ENCODE measurements at regions not wholly inside any gene's neighbourhood (a gene's known extent, or its start where the extent isn't known, plus 50 kb on each side); places are given as distances from the start of the nearest gene placed in this dataset.
A peak's percentile ranks its signal among the peaks of the same experiment; 100 is the strongest.

DNA sequence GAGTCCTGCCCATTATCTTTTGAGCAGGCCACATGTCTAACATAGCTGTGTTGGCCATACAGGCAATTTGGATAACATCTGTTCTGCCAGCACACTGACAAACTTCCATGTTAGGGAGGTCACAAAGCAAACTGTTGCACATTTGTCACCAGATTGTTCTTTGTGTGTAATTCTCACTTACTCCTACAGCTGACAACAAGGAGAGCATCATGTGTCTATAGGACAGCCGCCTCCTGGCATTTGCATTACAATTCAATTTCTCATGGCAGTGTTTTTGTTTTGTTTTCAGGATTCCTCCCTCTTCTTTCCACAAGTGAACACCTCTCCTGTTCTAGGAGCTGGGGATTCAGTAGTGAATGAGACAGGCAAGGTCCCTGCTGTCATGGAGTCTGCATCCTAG lies 94.3 kb upstream of the LEF1 start:
- POLR2A ChIA-PET: no interaction called here
- Histone ChIP-seq H2AFZ (ENCODE audit: low read depth) (no peak overlapping the region), H3F3A (replicated peaks; ENCODE audit: insufficient read depth) (no peaks in the 10 kb centered on the region), H4K20me1 (ENCODE audit: insufficient read depth) (no peaks in the 10 kb centered on the region), H3K4me1 (ENCODE audit: control insufficient read depth in 1 of 2, insufficient read depth in 2 of 2, low read depth in 1 of 2, low read length in 1 of 2) (no peaks in the 10 kb centered on the region), H3K9me2 (no peaks in the 10 kb centered on the region), H3K4me2 (no peak overlapping the region), H3K79me2 (ENCODE audit: insufficient read depth) (no peaks in the 10 kb centered on the region), H3K9me3 (no peaks in the 10 kb centered on the region), H3K27me3 (ENCODE audit: insufficient read depth) (no peaks in the 10 kb centered on the region), H3K27ac (ENCODE audit: low read depth in 2 of 2, low read length in 1 of 2) (no peak overlapping the region), H3K4me3 (ENCODE audit: low read depth in 2 of 2, low read length in 1 of 2) (no peak overlapping the region), H3K9ac (no peak overlapping the region), H3K36me3 (replicated peaks in 1 of 2; ENCODE audit: control insufficient read depth in 1 of 2, insufficient read depth in 2 of 2, low read length in 1 of 2) (no peaks in the 10 kb centered on the region)
- DNase-seq: no peak
- WGBS (ENCODE audit: low lambda C conversion rate): 11% methylated on average over 1 of the region's 1 CpG
- no peak for TF ChIP-seq CHD2 (IDR thresholded peaks at IDR 0.05; ENCODE audit: low read length, partially characterized antibody)
- TF ChIP-seq POLR2AphosphoS5 (IDR thresholded peaks at IDR 0.05; ENCODE audit: low read depth, low read length): no peak
- TF ChIP-seq, protein P1, sequence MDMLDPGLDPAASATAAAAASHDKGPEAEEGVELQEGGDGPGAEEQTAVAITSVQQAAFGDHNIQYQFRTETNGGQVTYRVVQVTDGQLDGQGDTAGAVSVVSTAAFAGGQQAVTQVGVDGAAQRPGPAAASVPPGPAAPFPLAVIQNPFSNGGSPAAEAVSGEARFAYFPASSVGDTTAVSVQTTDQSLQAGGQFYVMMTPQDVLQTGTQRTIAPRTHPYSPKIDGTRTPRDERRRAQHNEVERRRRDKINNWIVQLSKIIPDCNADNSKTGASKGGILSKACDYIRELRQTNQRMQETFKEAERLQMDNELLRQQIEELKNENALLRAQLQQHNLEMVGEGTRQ (IDR thresholded peaks at IDR 0.05; ENCODE audit: borderline replicate concordance, low read depth, low read length): no peak
- CTCF ChIA-PET: no interaction called here

DNA sequence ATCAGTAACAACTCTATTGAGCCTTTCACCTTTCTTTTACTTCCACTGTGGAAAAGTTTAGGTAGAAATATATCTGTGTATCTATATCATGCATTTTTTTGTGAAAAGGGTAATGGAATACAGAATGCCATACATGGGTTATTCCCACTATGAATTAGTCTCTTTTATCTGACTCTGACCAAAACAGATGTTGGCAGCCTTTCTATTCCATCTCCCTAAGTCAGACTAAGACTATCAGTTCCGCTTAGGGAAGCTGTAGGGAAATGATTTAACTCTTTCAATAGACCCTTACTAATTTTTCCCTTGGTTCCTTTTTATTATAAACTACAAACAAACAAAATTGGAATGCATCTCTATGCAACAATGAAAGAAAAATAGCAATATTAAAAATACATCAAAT lies 92.3 kb upstream of the LEF1 start:
- Histone ChIP-seq H3K4me2 (no peak overlapping the region), H3K9ac (no peak overlapping the region), H3K27me3 (ENCODE audit: insufficient read depth) (no peaks in the 10 kb centered on the region), H3K4me1 (ENCODE audit: control insufficient read depth in 1 of 2, insufficient read depth in 2 of 2, low read depth in 1 of 2, low read length in 1 of 2) (no peaks in the 10 kb centered on the region), H3K27ac (ENCODE audit: low read depth in 2 of 2, low read length in 1 of 2) (no peak overlapping the region), H3K4me3 (ENCODE audit: low read depth in 2 of 2, low read length in 1 of 2) (no peak overlapping the region), H4K20me1 (ENCODE audit: insufficient read depth) (no peaks in the 10 kb centered on the region), H3K9me3 (no peaks in the 10 kb centered on the region), H3F3A (replicated peaks; ENCODE audit: insufficient read depth) (no peaks in the 10 kb centered on the region), H2AFZ (ENCODE audit: low read depth) (no peak overlapping the region), H3K36me3 (replicated peaks in 1 of 2; ENCODE audit: control insufficient read depth in 1 of 2, insufficient read depth in 2 of 2, low read length in 1 of 2) (no peaks in the 10 kb centered on the region), H3K9me2 (no peaks in the 10 kb centered on the region), H3K79me2 (ENCODE audit: insufficient read depth) (no peaks in the 10 kb centered on the region)
- 0% methylated on average over 1 of the region's 1 CpG for WGBS (ENCODE audit: low lambda C conversion rate)
- ChIA-PET CTCF (no interaction called here), POLR2A (no interaction called here)
- no peak for TF ChIP-seq RCOR1 (IDR thresholded peaks at IDR 0.05; ENCODE audit: low read length)
- TF ChIP-seq, protein P2, sequence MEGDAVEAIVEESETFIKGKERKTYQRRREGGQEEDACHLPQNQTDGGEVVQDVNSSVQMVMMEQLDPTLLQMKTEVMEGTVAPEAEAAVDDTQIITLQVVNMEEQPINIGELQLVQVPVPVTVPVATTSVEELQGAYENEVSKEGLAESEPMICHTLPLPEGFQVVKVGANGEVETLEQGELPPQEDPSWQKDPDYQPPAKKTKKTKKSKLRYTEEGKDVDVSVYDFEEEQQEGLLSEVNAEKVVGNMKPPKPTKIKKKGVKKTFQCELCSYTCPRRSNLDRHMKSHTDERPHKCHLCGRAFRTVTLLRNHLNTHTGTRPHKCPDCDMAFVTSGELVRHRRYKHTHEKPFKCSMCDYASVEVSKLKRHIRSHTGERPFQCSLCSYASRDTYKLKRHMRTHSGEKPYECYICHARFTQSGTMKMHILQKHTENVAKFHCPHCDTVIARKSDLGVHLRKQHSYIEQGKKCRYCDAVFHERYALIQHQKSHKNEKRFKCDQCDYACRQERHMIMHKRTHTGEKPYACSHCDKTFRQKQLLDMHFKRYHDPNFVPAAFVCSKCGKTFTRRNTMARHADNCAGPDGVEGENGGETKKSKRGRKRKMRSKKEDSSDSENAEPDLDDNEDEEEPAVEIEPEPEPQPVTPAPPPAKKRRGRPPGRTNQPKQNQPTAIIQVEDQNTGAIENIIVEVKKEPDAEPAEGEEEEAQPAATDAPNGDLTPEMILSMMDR (IDR thresholded peaks at IDR 0.05): no peak
- TF ChIP-seq, protein P3, sequence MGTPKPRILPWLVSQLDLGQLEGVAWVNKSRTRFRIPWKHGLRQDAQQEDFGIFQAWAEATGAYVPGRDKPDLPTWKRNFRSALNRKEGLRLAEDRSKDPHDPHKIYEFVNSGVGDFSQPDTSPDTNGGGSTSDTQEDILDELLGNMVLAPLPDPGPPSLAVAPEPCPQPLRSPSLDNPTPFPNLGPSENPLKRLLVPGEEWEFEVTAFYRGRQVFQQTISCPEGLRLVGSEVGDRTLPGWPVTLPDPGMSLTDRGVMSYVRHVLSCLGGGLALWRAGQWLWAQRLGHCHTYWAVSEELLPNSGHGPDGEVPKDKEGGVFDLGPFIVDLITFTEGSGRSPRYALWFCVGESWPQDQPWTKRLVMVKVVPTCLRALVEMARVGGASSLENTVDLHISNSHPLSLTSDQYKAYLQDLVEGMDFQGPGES (IDR thresholded peaks at IDR 0.05; ENCODE audit: low read depth, low read length): no peak
- TF ChIP-seq, protein P1 (IDR thresholded peaks at IDR 0.05; ENCODE audit: borderline replicate concordance, low read depth, low read length): no peak
- no peak for TF ChIP-seq FOXJ3 (CRISPR knock-in tag; IDR thresholded peaks at IDR 0.05)
- no peak for TF ChIP-seq RAD21 (IDR thresholded peaks at IDR 0.05; ENCODE audit: low read length)
- no peak for TF ChIP-seq TEAD4 (IDR thresholded peaks at IDR 0.05; ENCODE audit: borderline replicate concordance, insufficient read depth)
- no peak for TF ChIP-seq ELF1 (IDR thresholded peaks at IDR 0.05)
- no peak for TF ChIP-seq YY1 (IDR thresholded peaks at IDR 0.05; ENCODE audit: low read depth)
- TF ChIP-seq, protein P4, sequence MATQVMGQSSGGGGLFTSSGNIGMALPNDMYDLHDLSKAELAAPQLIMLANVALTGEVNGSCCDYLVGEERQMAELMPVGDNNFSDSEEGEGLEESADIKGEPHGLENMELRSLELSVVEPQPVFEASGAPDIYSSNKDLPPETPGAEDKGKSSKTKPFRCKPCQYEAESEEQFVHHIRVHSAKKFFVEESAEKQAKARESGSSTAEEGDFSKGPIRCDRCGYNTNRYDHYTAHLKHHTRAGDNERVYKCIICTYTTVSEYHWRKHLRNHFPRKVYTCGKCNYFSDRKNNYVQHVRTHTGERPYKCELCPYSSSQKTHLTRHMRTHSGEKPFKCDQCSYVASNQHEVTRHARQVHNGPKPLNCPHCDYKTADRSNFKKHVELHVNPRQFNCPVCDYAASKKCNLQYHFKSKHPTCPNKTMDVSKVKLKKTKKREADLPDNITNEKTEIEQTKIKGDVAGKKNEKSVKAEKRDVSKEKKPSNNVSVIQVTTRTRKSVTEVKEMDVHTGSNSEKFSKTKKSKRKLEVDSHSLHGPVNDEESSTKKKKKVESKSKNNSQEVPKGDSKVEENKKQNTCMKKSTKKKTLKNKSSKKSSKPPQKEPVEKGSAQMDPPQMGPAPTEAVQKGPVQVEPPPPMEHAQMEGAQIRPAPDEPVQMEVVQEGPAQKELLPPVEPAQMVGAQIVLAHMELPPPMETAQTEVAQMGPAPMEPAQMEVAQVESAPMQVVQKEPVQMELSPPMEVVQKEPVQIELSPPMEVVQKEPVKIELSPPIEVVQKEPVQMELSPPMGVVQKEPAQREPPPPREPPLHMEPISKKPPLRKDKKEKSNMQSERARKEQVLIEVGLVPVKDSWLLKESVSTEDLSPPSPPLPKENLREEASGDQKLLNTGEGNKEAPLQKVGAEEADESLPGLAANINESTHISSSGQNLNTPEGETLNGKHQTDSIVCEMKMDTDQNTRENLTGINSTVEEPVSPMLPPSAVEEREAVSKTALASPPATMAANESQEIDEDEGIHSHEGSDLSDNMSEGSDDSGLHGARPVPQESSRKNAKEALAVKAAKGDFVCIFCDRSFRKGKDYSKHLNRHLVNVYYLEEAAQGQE (IDR thresholded peaks at IDR 0.05; ENCODE audit: low read depth, low read length): no peak
- DNase-seq: peak; percentile 3
